Hepatocyte (in vitro differentiated cells): ENCODE measurements at regions not wholly inside any gene's neighbourhood (a gene's known extent, or its start where the extent isn't known, plus 50 kb on each side); places are given as distances from the start of the nearest gene placed in this dataset.

Experiments used
- DNase-seq: peaks from one replicate; pipeline ENCODE4 v3.0.0-alpha.2; 2016; ENCODE audit warnings: low spot score
- H2AFZ ChIP-seq: fragments of 200-600 bp; sonication (generic); 2 replicates; pipeline ENCODE4 v1.6.0; 2016; ENCODE audit warnings: antibody characterized with exemption, mild to moderate bottlenecking
- H3K27ac ChIP-seq: fragments of 200-600 bp; sonication (generic); 2 replicates; pipeline ENCODE4 v1.5.1; 2016; ENCODE audit warnings: mild to moderate bottlenecking
- H3K27me3 ChIP-seq: fragments of 200-600 bp; sonication (generic); 2 replicates; pipeline ENCODE4 v1.6.1; 2016
- H3K36me3 ChIP-seq: fragments of 200-600 bp; sonication (generic); replicated peaks from 2 replicates; pipeline ENCODE4 v1.5.1; 2016; ENCODE audit warnings: low read depth; ENCODE audit not compliant: insufficient read depth
- H3K4me1 ChIP-seq: fragments of 200-600 bp; sonication (generic); 2 replicates; pipeline ENCODE4 v1.5.1; 2016; ENCODE audit warnings: mild to moderate bottlenecking, moderate library complexity; ENCODE audit not compliant: insufficient read depth
- H3K4me2 ChIP-seq: fragments of 200-600 bp; sonication (generic); 2 replicates; pipeline ENCODE4 v1.6.0; 2016
- H3K4me3 ChIP-seq: fragments of 200-600 bp; sonication (generic); 2 replicates; pipeline ENCODE4 v1.5.1; 2016; ENCODE audit warnings: mild to moderate bottlenecking
- H3K79me2 ChIP-seq: fragments of 200-600 bp; sonication (generic); 2 replicates; pipeline ENCODE4 v1.6.0; 2017; ENCODE audit warnings: mild to moderate bottlenecking
- H3K9me2 ChIP-seq: fragments of 200-600 bp; sonication (generic); replicated peaks from 2 replicates; pipeline ENCODE4 v1.6.0; 2017; ENCODE audit warnings: mild to moderate bottlenecking; ENCODE audit not compliant: insufficient read depth
- H3K9me3 ChIP-seq: fragments of 200-600 bp; sonication (generic); 2 replicates; pipeline ENCODE4 v1.5.1; 2016; ENCODE audit warnings: low read depth, mild to moderate bottlenecking
- H4K20me1 ChIP-seq: fragments of 200-600 bp; sonication (generic); 2 replicates; pipeline ENCODE4 v1.6.0; 2016; ENCODE audit warnings: mild to moderate bottlenecking; ENCODE audit not compliant: insufficient read depth, poor library complexity, severe bottlenecking
- CTCF ChIP-seq: fragments of 200-600 bp; sonication (generic); IDR thresholded peaks from 2 replicates; pipeline ENCODE4 v1.5.1; 2016; ENCODE audit warnings: antibody characterized with exemption, mild to moderate bottlenecking; ENCODE audit not compliant: poor library complexity
- EZH2 ChIP-seq: fragments of 200-600 bp; sonication (generic); IDR thresholded peaks from 2 replicates; pipeline ENCODE4 v1.6.1; 2016; ENCODE audit warnings: antibody characterized with exemption, mild to moderate bottlenecking, borderline replicate concordance
- EZH2phosphoT487 ChIP-seq: fragments of 200-600 bp; sonication (generic); IDR thresholded peaks from one replicate; pipeline ENCODE4 v1.6.1; 2018; ENCODE audit warnings: antibody characterized with exemption, mild to moderate bottlenecking, low read depth, moderate library complexity; ENCODE audit not compliant: unreplicated experiment, severe bottlenecking
- WGBS: methylation state at CpG from one replicate; pipeline ENCODE4 v1.1.6; 2016; ENCODE audit warnings: low lambda C conversion rate; ENCODE audit errors: missing lambda C conversion rate; 5-methylcytosine and 5-hydroxymethylcytosine counted together

GRCh38 chr13:34416971-34417380 is 525.1 kb upstream of the NBEA start:
- TF ChIP-seq EZH2phosphoT487 (no peak), EZH2 (no peak), CTCF (no peak)
- no peaks in the 10 kb centered on the region for H3K9me3 ChIP-seq
- no peak overlapping the region for H2AFZ ChIP-seq
- DNase-seq, result no peak
- H3K27me3 ChIP-seq, result no peaks in the 10 kb centered on the region
- H3K4me1 ChIP-seq, result no peaks in the 10 kb centered on the region
- no peak overlapping the region for H3K27ac ChIP-seq
- H3K79me2 ChIP-seq, result no peaks in the 10 kb centered on the region
- no peaks in the 10 kb centered on the region for H4K20me1 ChIP-seq
- no peak overlapping the region for H3K4me2 ChIP-seq
- 76% methylated on average over 5 of the region's 5 CpGs for WGBS
- H3K9me2 ChIP-seq, result no peaks in the 10 kb centered on the region
- no peak overlapping the region for H3K4me3 ChIP-seq
- H3K36me3 ChIP-seq, result no peaks in the 10 kb centered on the region

GRCh38 chr13:34417896-34418295 is 524.2 kb upstream of the NBEA start:
- Histone ChIP-seq H3K27me3 (no peaks in the 10 kb centered on the region), H3K79me2 (no peaks in the 10 kb centered on the region), H3K4me2 (no peak overlapping the region), H4K20me1 (no peaks in the 10 kb centered on the region), H2AFZ (no peak overlapping the region), H3K36me3 (no peaks in the 10 kb centered on the region), H3K4me1 (no peaks in the 10 kb centered on the region), H3K27ac (no peak overlapping the region), H3K9me2 (no peaks in the 10 kb centered on the region), H3K9me3 (no peaks in the 10 kb centered on the region), H3K4me3 (no peak overlapping the region)
- TF ChIP-seq EZH2phosphoT487, result no peak
- TF ChIP-seq CTCF, result no peak
- TF ChIP-seq EZH2, result no peak
- WGBS, result 91% methylated on average over 4 of the region's 4 CpGs
- no peak for DNase-seq

GRCh38 chr13:34419025-34419424 is 523.0 kb upstream of the NBEA start:
- no peaks in the 10 kb centered on the region for H3K27me3 ChIP-seq
- H3K4me2 ChIP-seq, result no peak overlapping the region
- no peaks in the 10 kb centered on the region for H4K20me1 ChIP-seq
- DNase-seq, result no peak
- H3K4me1 ChIP-seq, result no peaks in the 10 kb centered on the region
- H3K27ac ChIP-seq, result no peak overlapping the region
- 45% methylated on average over 5 of the region's 5 CpGs for WGBS
- H3K9me2 ChIP-seq, result no peaks in the 10 kb centered on the region
- no peak overlapping the region for H2AFZ ChIP-seq
- no peaks in the 10 kb centered on the region for H3K79me2 ChIP-seq
- H3K4me3 ChIP-seq, result no peak overlapping the region
- no peaks in the 10 kb centered on the region for H3K36me3 ChIP-seq
- no peaks in the 10 kb centered on the region for H3K9me3 ChIP-seq
- TF ChIP-seq EZH2 (no peak), CTCF (no peak), EZH2phosphoT487 (no peak)

GRCh38 chr13:34419755-34420154 is 522.3 kb upstream of the NBEA start:
- H4K20me1 ChIP-seq, result no peaks in the 10 kb centered on the region
- DNase-seq, result no peak
- H3K4me2 ChIP-seq, result no peak overlapping the region
- H3K4me3 ChIP-seq, result no peak overlapping the region
- no peaks in the 10 kb centered on the region for H3K4me1 ChIP-seq
- H3K36me3 ChIP-seq, result no peaks in the 10 kb centered on the region
- no peak overlapping the region for H3K27ac ChIP-seq
- no peak overlapping the region for H2AFZ ChIP-seq
- no peaks in the 10 kb centered on the region for H3K9me3 ChIP-seq
- no peaks in the 10 kb centered on the region for H3K27me3 ChIP-seq
- no peaks in the 10 kb centered on the region for H3K79me2 ChIP-seq
- 81% methylated on average over 6 of the region's 6 CpGs for WGBS
- H3K9me2 ChIP-seq, result no peaks in the 10 kb centered on the region
- TF ChIP-seq CTCF (no peak), EZH2phosphoT487 (no peak), EZH2 (no peak)
